SK-N-SH (cell line): ENCODE measurements at regions not wholly inside any gene's neighbourhood (a gene's known extent, or its start where the extent isn't known, plus 50 kb on each side); places are given as distances from the start of the nearest gene placed in this dataset.

Experiments
- CTCF ChIP-seq: fragments of 200-600 bp; sonication (generic); IDR thresholded peaks from 2 replicates; pipeline ENCODE4 v1.6.1; 2017; ENCODE audit warnings: antibody characterized with exemption, mild to moderate bottlenecking, moderate library complexity
- EP300 ChIP-seq, 2 experiments: IDR thresholded peaks; 2 replicates each; pipeline versions ENCODE4 v1.4.0 to v1.6.1; 2012; ENCODE audit warnings: borderline replicate concordance in 1 of 2, low read depth in 1 of 2, low read length in 1 of 2
- EZH2phosphoT487 ChIP-seq: fragments of 200-600 bp; sonication (generic); IDR thresholded peaks from 2 replicates; pipeline ENCODE4 v1.6.1; 2017; ENCODE audit warnings: low read depth, mixed run types, mild to moderate bottlenecking, antibody characterized with exemption, moderate library complexity, borderline replicate concordance
- FOXM1 ChIP-seq: IDR thresholded peaks from 2 replicates; pipeline ENCODE4 v1.4.0; 2012; ENCODE audit warnings: low read depth, mild to moderate bottlenecking
- NFIC ChIP-seq: IDR thresholded peaks from 2 replicates; pipeline ENCODE4 v1.4.0; 2012; ENCODE audit warnings: borderline replicate concordance
- RCOR1 ChIP-seq: fragments of 150-350 bp; IDR thresholded peaks from 2 replicates; pipeline ENCODE4 v1.6.1; 2017; ENCODE audit warnings: antibody characterized with exemption, low read length
- SIN3A ChIP-seq: IDR thresholded peaks from 2 replicates; pipeline ENCODE4 v1.6.1; 2012; ENCODE audit warnings: low read depth, mild to moderate bottlenecking, low read length, moderate library complexity, borderline replicate concordance
- SMC3 ChIP-seq: IDR thresholded peaks from 2 replicates; pipeline ENCODE4 v1.6.1; 2012; ENCODE audit warnings: low read depth, low read length, improper control_type of control experiment
- TF ChIP-seq, protein P1 (sequence below): IDR thresholded peaks from 2 replicates; pipeline ENCODE4 v1.4.0; 2012; ENCODE audit warnings: low read depth
- TF ChIP-seq, protein P2 (sequence below): IDR thresholded peaks from 2 replicates; pipeline ENCODE4; 2012

GRCh38 chr13:24090049-24090448 is 70.5 kb upstream of the SPATA13 start:
- TF ChIP-seq CTCF (no peak), EP300 (IDR thresholded peaks at IDR 0.05; ENCODE audit: borderline replicate concordance in 1 of 2, low read depth in 1 of 2, low read length in 1 of 2) (no peak), RCOR1 (no peak), SMC3 (no peak), SIN3A (no peak), FOXM1 (no peak), EZH2phosphoT487 (no peak), NFIC (no peak)
- TF ChIP-seq, protein P1, sequence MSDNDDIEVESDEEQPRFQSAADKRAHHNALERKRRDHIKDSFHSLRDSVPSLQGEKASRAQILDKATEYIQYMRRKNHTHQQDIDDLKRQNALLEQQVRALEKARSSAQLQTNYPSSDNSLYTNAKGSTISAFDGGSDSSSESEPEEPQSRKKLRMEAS: no peak
- TF ChIP-seq, protein P2, sequence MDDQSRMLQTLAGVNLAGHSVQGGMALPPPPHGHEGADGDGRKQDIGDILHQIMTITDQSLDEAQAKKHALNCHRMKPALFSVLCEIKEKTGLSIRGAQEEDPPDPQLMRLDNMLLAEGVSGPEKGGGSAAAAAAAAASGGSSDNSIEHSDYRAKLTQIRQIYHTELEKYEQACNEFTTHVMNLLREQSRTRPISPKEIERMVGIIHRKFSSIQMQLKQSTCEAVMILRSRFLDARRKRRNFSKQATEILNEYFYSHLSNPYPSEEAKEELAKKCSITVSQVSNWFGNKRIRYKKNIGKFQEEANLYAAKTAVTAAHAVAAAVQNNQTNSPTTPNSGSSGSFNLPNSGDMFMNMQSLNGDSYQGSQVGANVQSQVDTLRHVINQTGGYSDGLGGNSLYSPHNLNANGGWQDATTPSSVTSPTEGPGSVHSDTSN: no peak
